HepG2 (cell line): ENCODE measurements at regions not wholly inside any gene's neighbourhood (a gene's known extent, or its start where the extent isn't known, plus 50 kb on each side); places are given as distances from the start of the nearest gene placed in this dataset.

Experiments used
- CENPT ChIP-seq: sonication (generic); formaldehyde crosslinking; IDR thresholded peaks from 2 replicates; pipeline ENCODE4 v1.8.0; 2022; ENCODE audit warnings: low read depth, mild to moderate bottlenecking, moderate library complexity, missing genetic modification reagents
- CREB1 ChIP-seq, 2 experiments: fragments of 450-650 bp in 1 of 2; IDR thresholded peaks; 2 replicates each; pipeline ENCODE4 v1.6.1; 2016 to 2017; ENCODE audit warnings: control low read depth in 1 of 2, mild to moderate bottlenecking in 1 of 2, missing compliant biosample characterization in 1 of 2, missing genetic modification characterization in 1 of 2
- DNMT1 ChIP-seq: sonication (generic); formaldehyde crosslinking; IDR thresholded peaks from 2 replicates; pipeline ENCODE4 v1.5.1; 2020; ENCODE audit warnings: mild to moderate bottlenecking, missing genetic modification reagents
- MXI1 ChIP-seq: IDR thresholded peaks from 3 replicates; pipeline ENCODE4 v1.6.1; 2012; ENCODE audit warnings: low read depth, low read length, inconsistent platforms, borderline replicate concordance
- RFX1 ChIP-seq: fragments of 450-650 bp; IDR thresholded peaks from 2 replicates; pipeline ENCODE4 v1.6.1; 2017
- RFX5 ChIP-seq: IDR thresholded peaks from 2 replicates; pipeline ENCODE4 v1.6.1; 2011; ENCODE audit warnings: low read depth, low read length, improper control_type of control experiment
- SRSF1 ChIP-seq: fragments of 200-400 bp; formaldehyde crosslinking; optimal IDR thresholded peaks from 2 replicates; pipeline ENCODE3; 2017; ENCODE audit warnings: mild to moderate bottlenecking, low read depth, low read length, moderate library complexity
- ZMYM4 ChIP-seq: sonication (generic); formaldehyde crosslinking; IDR thresholded peaks from 2 replicates; pipeline ENCODE4 v1.8.1; 2023; ENCODE audit warnings: mild to moderate bottlenecking, missing genetic modification reagents
- ZNF543 ChIP-seq: sonication (generic); formaldehyde crosslinking; IDR thresholded peaks from 2 replicates; pipeline ENCODE4 v1.4.0; 2020; ENCODE audit warnings: mild to moderate bottlenecking, missing genetic modification reagents
- TF ChIP-seq, protein P1 (sequence below): sonication (generic); formaldehyde crosslinking; IDR thresholded peaks from 2 replicates; pipeline ENCODE4 v1.5.0; 2020; ENCODE audit warnings: mild to moderate bottlenecking, missing genetic modification reagents, moderate library complexity
- TF ChIP-seq, protein P2 (sequence below): IDR thresholded peaks from 2 replicates; pipeline ENCODE4 v1.6.1; 2016; ENCODE audit warnings: missing compliant biosample characterization, missing genetic modification reagents, borderline replicate concordance

DNA sequence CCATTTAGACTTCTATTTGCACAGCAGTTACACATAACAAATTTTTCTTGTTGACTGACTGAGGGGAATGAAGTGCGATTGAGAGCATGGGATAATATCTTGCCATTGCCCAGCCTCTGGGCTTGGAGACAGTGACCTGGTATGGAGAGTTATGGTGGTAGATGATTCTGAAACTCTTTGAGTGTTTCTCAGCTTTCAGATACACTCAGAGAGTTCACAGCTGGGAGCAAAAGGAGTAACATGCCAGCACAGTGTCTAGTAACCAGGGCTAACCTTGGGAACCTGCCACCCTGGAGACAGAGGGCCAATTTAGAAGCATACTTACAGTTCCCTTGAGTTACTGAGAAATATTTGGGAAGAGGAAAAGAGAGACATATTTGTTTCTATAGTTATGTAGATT is 1099.3 kb upstream of the CELF4 start:
- TF ChIP-seq DNMT1 (CRISPR knock-in tag), result no peak
- TF ChIP-seq CREB1 (IDR thresholded peaks at IDR 0.05), result no peak
- no peak for TF ChIP-seq CREB1 (CRISPR knock-in tag; IDR thresholded peaks at IDR 0.05)
- TF ChIP-seq SRSF1, result no peak
- no peak for TF ChIP-seq ZMYM4 (CRISPR knock-in tag)
- TF ChIP-seq, protein P1, sequence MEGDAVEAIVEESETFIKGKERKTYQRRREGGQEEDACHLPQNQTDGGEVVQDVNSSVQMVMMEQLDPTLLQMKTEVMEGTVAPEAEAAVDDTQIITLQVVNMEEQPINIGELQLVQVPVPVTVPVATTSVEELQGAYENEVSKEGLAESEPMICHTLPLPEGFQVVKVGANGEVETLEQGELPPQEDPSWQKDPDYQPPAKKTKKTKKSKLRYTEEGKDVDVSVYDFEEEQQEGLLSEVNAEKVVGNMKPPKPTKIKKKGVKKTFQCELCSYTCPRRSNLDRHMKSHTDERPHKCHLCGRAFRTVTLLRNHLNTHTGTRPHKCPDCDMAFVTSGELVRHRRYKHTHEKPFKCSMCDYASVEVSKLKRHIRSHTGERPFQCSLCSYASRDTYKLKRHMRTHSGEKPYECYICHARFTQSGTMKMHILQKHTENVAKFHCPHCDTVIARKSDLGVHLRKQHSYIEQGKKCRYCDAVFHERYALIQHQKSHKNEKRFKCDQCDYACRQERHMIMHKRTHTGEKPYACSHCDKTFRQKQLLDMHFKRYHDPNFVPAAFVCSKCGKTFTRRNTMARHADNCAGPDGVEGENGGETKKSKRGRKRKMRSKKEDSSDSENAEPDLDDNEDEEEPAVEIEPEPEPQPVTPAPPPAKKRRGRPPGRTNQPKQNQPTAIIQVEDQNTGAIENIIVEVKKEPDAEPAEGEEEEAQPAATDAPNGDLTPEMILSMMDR, result no peak
- no peak for TF ChIP-seq ZNF543
- TF ChIP-seq, protein P2, sequence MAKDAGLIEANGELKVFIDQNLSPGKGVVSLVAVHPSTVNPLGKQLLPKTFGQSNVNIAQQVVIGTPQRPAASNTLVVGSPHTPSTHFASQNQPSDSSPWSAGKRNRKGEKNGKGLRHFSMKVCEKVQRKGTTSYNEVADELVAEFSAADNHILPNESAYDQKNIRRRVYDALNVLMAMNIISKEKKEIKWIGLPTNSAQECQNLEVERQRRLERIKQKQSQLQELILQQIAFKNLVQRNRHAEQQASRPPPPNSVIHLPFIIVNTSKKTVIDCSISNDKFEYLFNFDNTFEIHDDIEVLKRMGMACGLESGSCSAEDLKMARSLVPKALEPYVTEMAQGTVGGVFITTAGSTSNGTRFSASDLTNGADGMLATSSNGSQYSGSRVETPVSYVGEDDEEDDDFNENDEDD (CRISPR knock-in tag), result no peak
- no peak for TF ChIP-seq RFX5
- no peak for TF ChIP-seq MXI1
- no peak for TF ChIP-seq RFX1
- no peak for TF ChIP-seq CENPT (CRISPR knock-in tag)
